Stimulated activated CD4-positive, alpha-beta T cell treated with anti-CD3 and anti-CD28 coated beads, Interleukin-12 subunit alpha, Interleukin-12 subunit beta, amount 100 ng/mL, for 24 hours (primary cell): ENCODE measurements at regions not wholly inside any gene's neighbourhood (a gene's known extent, or its start where the extent isn't known, plus 50 kb on each side); places are given as distances from the start of the nearest gene placed in this dataset.

ENCODE experiments used
- DNase-seq, 2 experiments: peaks; one replicate each; pipeline ENCODE4 v3.0.0-alpha.2; 2020; ENCODE audit warnings: low read depth in 2 of 2

- no peak for DNase-seq
Observed at GRCh38 chr11:134764966-134765365, 352.9 kb upstream of the B3GAT1 start.

GRCh38 chr11:134764367-134764766, 352.3 kb upstream of the B3GAT1 start:
- no peak for DNase-seq

- no peak for DNase-seq
Observed at GRCh38 chr11:134763030-134763388, 351.0 kb upstream of the B3GAT1 start.

GRCh38 chr11:134762248-134763029, 350.4 kb upstream of the B3GAT1 start:
- no peak for DNase-seq

GRCh38 chr11:134761926-134762247, 349.8 kb upstream of the B3GAT1 start:
- no peak for DNase-seq

GRCh38 chr11:134761386-134761785, 349.3 kb upstream of the B3GAT1 start:
- DNase-seq = no peak

- no peak for DNase-seq
Observed at GRCh38 chr11:134760957-134761356, 348.9 kb upstream of the B3GAT1 start.

GRCh38 chr11:134760299-134760698, 348.3 kb upstream of the B3GAT1 start:
- no peak for DNase-seq

GRCh38 chr11:134759855-134760254, 347.8 kb upstream of the B3GAT1 start:
- DNase-seq = no peak

- no peak for DNase-seq
Observed at GRCh38 chr11:134759274-134759673, 347.2 kb upstream of the B3GAT1 start.

- no peak for DNase-seq
Observed at GRCh38 chr11:134758342-134758931, 346.4 kb upstream of the B3GAT1 start.

GRCh38 chr11:134757633-134758032, 345.6 kb upstream of the B3GAT1 start:
- DNase-seq = no peak

GRCh38 chr11:134756811-134757540, 344.9 kb upstream of the B3GAT1 start:
- no peak for DNase-seq

GRCh38 chr11:134755535-134755934, 343.5 kb upstream of the B3GAT1 start:
- no peak for DNase-seq

GRCh38 chr11:134754521-134755198, 342.6 kb upstream of the B3GAT1 start:
- no peak for DNase-seq

GRCh38 chr11:134753771-134754520, 341.9 kb upstream of the B3GAT1 start:
- no peak for DNase-seq

- no peak for DNase-seq
Observed at GRCh38 chr11:134752964-134753770, 341.1 kb upstream of the B3GAT1 start.

- no peak for DNase-seq
Observed at GRCh38 chr11:134752526-134752925, 340.5 kb upstream of the B3GAT1 start.

GRCh38 chr11:134751766-134752165, 339.7 kb upstream of the B3GAT1 start:
- no peak for DNase-seq

GRCh38 chr11:134751031-134751585, 339.1 kb upstream of the B3GAT1 start:
- no peak for DNase-seq

GRCh38 chr11:134750619-134751018, 338.6 kb upstream of the B3GAT1 start:
- DNase-seq = no peak
